NCI-H2107 (cell line): ENCODE measurements at regions not wholly inside any gene's neighbourhood (a gene's known extent, or its start where the extent isn't known, plus 50 kb on each side); places are given as distances from the start of the nearest gene placed in this dataset.

Experiments
- DNase-seq: peaks from one replicate; lab custom pipeline; 2025; lab: John Stamatoyannopoulos, UW

DNA sequence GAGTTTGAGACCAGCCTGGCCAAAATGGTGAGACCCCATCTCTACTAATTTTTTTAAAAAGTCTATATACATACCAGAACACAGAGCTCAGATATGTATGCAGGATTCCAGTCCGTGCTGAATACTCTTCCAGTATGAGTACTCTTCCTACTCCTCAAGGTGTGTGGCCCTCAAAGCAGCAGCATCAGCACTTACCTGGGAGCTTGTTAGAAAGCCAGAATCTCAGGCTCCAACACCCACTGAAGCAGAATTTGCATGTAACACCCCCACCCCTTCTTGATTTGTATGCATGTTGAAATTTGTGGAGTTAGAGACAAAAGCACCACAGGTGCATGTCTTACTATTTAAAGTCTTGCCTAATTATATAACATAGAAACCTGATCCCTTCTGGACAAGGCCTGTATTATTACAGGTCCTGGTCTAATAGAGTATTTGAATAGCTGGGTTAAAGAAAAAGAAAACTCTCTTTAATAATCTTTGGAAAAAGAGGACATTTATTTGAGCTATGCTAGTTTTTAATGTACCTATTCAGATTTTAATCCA lies 50.3 kb upstream of the NFE2L2 start:
- no peak for DNase-seq

DNA sequence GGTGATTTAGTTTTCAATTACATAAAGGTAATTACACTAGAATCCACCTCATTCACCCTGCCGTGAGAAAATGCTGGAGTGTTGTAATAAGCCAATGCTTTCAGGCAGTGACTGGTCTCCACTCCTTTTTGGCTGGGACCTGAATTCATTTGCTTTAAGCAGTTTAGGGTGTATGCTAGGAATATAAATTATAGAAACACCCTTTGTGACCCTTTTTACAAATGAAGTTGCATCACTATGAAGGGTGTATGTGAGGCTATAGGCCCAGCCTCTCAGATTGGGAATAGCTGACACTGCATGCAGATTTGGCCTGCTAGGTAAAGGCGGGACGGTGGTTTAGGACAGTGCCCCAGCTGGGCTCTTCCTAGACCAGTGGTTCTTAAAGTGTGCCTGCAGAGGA lies 50.8 kb upstream of the NFE2L2 start:
- DNase-seq, result no peak

DNA sequence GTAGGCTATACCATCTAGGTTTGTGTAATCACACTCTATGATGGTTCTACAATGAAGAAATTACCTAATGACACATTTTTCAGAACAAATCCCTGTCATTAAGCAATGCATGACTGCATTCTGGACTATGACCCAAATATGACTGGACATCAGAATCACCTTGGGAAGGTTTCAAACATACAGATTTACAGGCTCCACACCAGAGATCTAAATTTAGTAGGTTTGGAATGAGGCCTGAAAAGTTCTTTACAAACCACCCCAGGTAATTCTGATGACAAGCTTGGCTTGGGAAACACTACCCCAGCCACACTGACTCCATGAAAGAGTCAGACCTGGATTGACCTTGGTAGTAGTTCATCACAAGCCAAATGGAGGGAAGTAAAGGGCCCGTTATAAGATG lies 52.2 kb upstream of the NFE2L2 start:
- no peak for DNase-seq

DNA sequence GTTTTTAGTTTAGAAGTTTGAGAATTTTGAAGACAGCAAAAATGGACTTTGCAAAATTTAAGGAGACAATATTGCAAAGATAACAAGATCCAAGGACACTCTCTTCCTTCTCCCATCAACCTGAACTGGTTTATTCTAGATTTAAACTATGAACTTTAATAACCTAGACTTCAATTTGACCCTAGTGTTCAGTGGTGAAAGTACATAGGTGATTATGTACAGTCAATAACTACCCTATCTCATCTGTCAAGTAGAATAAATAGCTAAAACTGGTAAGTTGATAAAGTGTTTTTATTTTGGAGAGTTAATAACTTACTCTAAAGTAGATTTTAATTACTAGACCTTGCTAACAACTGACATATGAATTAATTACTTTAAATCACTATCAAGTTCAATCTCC lies 52.9 kb upstream of the NFE2L2 start:
- no peak for DNase-seq

GRCh38 chr2:177317857-177318256 lies 53.3 kb upstream of the NFE2L2 start:
- no peak for DNase-seq

DNA sequence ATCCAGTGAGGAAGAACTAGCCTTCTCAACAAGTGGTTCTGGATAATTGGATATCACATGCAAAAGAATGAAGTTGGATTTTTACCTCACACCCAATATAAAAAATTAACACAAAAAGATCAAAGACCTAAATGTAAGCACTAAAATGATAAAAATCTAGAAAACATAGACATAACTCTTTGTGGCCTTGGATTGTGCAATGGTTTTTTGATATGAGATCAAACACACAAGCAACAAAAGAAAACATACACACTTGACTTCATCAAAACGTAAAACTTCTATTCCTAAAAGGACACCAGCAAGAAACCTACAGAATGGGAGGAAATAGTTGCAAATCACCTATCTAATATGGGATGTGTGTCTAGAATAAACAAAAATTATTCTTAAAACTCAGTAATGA lies 54.1 kb upstream of the NFE2L2 start:
- no peak for DNase-seq

DNA sequence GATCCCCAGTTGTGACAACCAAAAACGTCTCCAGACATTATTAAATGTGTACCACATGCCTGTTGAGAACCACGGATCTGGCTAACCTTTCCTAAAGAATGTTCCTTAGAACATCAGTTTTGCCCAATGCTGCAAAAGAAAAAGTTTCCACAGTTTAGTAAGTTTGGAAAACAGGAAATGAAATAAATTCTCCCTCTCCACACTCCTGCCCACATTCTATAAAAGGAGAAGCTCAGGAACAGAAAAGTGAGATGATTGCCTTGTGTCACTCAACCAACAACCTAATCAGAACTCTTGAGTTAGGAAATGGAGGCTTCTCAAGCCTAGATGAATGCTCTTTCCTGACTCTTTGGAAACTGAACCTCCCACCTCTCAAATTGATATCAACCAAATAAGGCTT lies 56.1 kb upstream of the NFE2L2 start:
- no peak for DNase-seq

DNA sequence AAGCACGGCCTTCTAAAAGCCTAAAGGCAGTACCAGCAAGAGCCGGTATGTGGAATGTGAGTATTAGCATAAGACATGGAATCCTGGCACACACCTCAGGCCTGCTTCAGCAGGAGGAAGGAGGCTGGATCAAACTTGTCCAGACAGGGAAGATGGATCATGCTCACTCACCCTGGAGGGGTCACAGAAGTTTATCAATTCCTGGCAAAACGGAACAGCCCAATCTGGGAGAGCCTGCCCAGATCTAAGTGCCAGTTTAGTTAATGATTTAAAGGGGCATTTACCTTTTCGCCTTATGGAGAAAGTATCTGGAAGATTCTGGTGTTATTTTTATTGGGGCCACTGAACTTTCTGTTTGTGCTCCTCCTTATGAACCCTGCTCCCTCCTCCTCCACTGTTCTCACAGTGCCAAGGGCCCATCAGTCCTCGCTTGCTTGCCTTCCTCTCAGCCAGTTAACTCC lies 58.3 kb upstream of the NFE2L2 start:
- DNase-seq, result no peak

DNA sequence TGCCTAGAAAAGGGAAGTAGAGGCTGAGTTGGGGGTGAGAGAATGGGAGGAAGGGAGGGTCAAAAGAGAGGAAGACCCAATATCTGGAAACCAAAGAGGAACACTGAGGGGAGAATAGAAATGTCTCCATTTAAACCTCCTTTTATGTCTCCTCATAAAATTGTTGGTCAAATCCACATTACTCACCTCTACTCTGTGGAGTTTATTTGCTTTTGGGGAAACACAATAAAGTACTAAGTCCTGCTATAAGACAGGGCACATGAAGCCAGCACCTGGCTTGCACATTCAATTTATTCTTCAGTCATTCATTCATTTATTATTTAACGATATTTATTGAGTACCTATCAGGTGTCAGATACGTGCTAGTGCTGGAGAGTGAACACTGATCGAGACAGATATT lies 60.3 kb upstream of the NFE2L2 start:
- no peak for DNase-seq

DNA sequence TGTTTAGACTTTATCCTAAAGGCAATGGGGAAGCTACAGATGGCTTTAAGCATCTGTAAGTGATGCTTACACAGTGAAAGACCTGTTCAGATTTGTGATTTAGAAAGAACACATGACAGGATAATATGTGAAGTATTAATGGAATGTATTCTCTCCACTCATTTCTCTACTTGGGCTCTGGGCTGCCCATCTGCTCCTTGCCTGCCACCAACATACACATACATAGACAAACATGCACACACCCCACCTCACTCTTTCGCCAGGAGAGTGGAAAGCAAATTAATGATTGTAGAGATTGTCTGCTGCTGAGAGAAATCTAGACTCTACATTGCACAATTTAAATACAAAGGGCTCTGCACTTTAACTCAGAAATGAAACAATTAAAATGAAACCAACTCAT lies 61.0 kb upstream of the NFE2L2 start:
- no peak for DNase-seq

- DNase-seq, result no peak
These were observed 61.5 kb upstream of the NFE2L2 start for GRCh38 chr2:177326005-177326404.

DNA sequence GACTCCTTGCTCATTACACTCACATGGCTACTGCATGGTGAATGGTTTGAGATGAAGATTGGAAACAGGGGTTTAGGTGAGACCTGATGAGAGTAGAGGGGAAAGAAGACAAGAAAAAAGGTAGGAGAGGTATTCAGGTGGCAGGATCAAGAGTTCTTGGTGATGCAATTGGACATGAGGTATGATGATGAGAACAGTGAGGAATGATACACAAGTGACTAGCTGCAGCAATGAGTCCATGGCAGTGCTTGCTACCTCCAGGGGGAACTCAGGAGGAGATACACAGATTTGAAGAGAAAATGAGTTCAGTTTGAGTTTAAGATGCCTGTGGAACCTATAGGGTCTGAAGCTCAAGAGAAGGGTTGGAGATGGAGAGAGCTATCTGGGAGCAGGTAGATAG lies 62.1 kb upstream of the NFE2L2 start:
- no peak for DNase-seq

DNA sequence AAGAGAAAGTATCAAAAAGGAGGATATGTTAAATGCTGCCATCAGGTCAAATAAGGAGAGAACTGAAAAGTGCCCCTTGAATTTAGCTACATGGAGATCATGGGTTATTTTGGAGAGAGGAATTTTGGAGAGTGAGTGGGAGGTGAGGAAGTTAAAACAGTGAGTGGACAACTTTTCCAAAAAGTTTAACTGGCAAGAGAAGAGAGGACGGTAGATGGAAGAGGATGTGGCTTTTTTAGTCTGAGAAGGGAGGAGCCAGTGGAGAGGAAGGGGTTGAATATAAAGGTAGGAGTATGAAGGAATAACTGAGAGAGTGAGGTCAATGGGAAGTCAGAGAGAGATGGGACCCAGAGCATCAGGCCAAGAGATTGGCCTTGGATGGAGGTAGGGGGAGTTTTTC lies 62.5 kb upstream of the NFE2L2 start:
- no peak for DNase-seq

GRCh38 chr2:177328056-177328455 lies 63.5 kb upstream of the NFE2L2 start:
- no peak for DNase-seq

GRCh38 chr2:177329064-177329463 lies 63.5 kb upstream of the AGPS start:
- DNase-seq, result no peak

DNA sequence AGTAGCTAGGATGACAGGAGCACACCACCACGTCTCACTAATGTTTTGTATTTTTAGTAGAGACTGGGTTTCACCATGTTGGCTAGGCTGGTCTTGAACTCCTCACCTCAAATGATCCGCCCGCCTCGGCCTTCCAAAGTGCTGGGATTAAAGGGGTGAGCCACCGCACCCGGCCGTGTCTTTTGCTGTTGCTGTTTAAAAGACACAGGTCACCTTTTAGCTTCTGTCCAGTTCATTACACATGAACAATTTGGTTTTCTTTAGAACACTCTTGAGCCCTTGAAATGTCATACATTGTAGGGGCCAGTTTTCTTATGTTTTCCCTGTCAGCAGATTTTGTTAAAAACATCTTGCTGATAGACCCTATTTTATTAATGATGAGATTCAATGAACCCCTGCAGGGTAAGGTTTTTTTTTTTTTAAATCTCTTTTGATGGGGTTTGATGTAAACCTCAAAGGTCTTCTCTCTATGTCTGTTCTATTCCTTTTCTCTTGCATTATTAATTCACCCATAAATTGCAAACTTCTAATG lies 61.0 kb upstream of the AGPS start:
- no peak for DNase-seq

DNA sequence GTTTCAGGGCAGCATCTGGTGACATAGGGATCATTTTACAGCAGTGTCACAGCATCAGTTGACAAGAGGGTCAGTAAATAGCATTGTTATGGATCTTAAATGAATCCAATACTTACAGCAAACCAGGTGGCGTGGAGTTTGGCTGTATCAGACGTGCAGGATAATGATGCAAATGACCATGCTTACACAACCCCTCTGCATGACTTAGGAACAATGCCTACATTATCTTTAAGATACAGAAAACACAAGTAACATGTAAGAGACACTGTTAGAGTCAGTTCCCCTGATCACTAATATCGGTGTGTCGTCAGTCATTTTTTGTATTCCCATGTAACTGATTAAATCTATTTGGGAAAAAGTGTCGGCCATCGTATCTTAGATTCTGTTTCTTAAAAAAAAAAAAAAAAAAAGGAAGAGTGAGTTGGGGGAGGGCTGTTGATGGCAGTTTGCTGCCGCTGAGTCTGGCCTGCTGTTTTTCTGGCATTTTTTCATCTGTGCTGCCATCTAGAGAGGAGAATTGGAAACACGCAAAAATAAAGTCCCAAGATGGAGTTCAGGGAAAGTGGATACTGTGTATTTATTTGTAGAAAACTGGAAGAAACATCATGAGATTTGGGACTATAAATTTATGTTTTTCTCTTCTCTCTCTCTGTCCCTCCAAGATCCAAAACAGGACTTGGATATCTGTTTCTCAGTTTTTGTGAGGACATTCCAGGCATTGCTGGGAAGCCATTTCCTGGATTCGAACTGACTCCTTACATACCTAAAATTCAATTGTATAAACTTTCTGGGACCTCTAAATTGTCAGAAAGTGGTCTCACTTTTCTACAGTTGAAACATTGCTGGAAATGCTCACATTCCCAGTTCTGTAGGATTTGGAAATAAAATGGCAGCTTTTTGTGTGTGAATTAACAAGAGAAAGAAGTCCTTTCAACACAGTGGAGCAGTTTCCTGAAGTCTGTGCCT lies 60.3 kb upstream of the AGPS start:
- DNase-seq, result peak; percentile 55

DNA sequence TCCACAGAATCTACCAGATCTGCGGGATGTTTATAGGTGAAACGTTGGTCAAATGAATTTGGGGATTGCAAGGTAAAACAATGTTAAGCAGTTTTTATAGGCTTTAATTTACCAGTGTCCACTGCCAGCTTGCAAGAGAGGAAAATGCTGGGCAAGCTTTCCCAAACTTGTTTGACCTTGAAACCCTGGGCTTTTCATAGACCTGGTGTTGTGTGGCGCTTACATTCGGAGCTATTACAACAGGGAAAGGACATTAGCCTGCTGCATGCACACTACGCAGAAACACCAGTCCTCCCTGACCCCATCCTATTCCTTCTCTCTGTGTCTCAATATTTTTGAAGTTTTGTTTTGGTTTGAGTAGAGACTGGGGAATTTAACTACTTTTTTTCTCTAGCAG lies 59.6 kb upstream of the AGPS start:
- no peak for DNase-seq

DNA sequence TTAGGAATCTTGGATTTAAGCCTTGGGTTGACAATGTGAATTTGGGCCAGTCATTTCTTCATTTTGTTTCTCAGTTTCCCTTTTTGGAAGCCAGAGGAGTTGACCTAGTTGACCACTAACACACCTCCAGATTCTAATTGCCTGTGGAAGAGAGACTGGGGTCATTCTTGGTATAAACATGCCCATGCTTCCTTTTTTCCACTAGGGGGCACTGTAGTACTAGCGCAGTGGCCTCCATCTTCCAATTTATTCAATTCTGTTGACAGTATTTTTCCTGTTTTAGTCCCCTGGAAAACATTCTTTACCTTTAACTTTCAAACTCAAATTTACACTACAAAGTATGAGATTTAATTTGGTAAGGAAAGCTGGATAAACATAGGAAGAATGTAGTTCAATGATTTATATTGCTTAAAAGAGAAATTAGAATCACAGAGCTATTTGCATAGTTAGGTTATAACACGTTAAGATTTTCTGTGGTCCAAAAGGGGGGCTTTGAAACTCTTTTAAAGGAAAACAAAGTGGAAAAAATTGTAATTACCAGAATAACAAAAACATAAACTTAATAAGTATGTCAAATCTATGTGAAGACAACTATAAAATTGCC lies 57.5 kb upstream of the AGPS start:
- peak; percentile 60 for DNase-seq

DNA sequence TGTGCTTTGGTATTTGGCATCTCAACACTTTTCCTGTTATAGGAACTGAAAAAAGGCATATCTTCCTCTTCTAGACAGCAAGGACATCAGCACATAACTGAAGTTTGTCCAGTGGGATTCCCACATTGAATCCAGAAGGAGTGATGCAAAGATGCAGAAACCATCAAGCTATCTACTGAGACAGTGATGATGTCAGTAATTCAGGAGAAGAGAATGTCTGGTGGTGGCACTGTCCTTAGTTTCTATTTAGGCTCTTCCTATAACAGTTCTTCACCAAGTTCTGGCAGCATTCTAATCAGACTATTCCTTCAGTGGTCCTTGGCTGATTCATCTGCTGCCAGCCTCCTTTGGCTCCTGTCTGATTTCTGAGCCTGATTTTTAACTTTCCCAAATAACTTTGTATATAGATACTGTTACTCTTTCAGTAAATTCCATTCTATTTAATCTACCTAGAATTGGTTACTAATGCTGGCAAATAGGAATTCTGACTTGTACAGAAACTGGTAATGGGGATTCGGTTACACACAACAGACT lies 56.6 kb upstream of the AGPS start:
- DNase-seq, result no peak

GRCh38 chr2:177338177-177338721 lies 54.3 kb upstream of the AGPS start:
- DNase-seq, result peak; percentile 67

- no peak for DNase-seq
These were observed 52.4 kb upstream of the AGPS start for GRCh38 chr2:177340158-177340557.
